ENCODE measurements at regions not wholly inside any gene's neighbourhood (a gene's known extent, or its start where the extent isn't known, plus 50 kb on each side); places are given as distances from the start of the nearest gene placed in this dataset.

- TF ChIP-seq EZH2 (IDR thresholded peaks at IDR 0.05; ENCODE audit: insufficient read depth, poor library complexity, severe bottlenecking) (no peak), EZH2phosphoT487 (IDR thresholded peaks at IDR 0.05; ENCODE audit: insufficient read depth, low read depth) (no peak)
Measured at GRCh38 chr2:88307817-88308216, 137.7 kb downstream of the THNSL2 start.
